HG03060 (cell line): ENCODE measurements at regions not wholly inside any gene's neighbourhood (a gene's known extent, or its start where the extent isn't known, plus 50 kb on each side); places are given as distances from the start of the nearest gene placed in this dataset.
"Not testable (repeated sequence)": the region's sequence is repeated elsewhere in the genome, so short reads cannot be mapped to it uniquely, and the experiment has no call there.

Experiments
- ATAC-seq: cut with Tn5 transposase; IDR thresholded peaks from one replicate; pipeline ENCODE4 v1.9.1; 2021; ENCODE audit warnings: low read depth, moderate number of reproducible peaks; ENCODE audit not compliant: unreplicated experiment

DNA sequence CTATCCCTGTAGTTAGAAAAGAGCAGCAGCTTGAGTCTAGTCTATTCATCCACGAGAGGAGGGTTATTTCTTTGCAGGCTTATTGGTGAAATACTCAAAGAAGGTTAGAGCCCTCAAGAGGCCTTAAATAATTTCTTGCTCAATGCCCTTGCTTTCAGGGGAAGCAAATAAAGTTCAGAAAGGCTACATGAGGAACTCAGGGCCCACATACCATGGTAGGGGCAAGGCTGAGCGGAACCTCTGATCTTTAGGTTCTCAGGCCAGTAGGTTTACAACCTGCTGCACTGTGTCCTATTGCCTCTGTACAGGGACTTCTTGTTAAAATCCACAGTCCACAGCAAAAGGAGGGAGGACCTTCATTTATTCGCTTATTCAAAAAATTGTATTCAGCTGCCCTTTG is 101.7 kb downstream of the ADAMTS15 start:
- no peak for ATAC-seq

DNA sequence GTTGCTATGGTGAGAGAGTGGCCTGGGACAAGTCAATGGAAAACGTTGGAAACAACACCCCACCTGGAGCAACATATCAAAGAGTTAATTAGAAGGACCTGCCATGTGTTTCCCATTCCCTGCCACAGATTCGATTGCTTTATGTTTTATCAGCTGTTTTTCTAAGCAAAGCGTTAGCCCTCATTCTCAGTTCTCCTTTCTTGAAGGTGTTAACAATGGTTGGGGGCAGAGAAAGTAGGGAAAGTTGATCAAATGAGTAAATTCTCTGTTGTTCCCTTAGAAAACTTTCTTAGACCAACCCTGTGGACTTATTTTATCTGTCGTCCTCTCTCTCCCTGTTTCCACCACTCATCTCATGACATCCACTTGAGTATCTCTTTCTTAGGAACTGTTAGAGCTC is 102.5 kb downstream of the ADAMTS15 start:
- no peak for ATAC-seq

DNA sequence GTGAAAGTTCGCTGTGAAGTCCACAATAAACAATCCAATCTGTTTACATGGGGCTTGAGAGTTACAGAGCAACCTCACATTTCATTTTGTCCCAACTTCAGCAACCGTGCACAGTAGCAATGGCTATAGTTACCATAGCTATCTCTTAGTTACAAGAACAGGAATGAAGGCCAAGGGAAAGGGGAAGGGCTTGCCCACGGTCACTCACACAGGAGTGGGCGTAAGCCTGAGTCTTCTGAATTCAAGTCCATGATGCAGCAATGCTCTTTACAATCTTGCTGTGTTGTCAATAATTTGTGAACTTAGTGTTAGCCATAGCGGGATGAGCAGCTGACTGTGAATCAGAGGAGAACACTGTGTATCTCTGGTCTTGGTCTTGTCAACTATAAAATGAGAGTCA is 102.9 kb downstream of the ADAMTS15 start:
- no peak for ATAC-seq

DNA sequence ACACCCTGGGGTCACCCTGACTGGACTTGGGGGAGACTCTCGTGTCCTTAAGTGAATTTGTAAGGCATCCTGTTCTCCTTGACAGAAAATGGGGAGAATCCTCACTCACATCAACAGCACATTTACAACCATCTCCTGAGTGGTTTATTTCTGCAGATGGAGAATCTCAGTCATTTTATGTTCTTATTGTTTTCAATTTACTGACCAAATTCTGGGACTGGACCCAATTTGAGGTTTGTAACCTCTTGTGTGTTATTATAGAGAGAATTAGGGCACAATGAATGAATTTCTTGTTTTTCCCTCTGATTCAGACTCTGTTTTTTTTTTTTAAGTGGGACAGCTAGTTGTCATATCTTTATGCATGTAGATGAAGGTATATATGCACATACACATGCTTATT is 104.9 kb downstream of the ADAMTS15 start:
- no peak for ATAC-seq

DNA sequence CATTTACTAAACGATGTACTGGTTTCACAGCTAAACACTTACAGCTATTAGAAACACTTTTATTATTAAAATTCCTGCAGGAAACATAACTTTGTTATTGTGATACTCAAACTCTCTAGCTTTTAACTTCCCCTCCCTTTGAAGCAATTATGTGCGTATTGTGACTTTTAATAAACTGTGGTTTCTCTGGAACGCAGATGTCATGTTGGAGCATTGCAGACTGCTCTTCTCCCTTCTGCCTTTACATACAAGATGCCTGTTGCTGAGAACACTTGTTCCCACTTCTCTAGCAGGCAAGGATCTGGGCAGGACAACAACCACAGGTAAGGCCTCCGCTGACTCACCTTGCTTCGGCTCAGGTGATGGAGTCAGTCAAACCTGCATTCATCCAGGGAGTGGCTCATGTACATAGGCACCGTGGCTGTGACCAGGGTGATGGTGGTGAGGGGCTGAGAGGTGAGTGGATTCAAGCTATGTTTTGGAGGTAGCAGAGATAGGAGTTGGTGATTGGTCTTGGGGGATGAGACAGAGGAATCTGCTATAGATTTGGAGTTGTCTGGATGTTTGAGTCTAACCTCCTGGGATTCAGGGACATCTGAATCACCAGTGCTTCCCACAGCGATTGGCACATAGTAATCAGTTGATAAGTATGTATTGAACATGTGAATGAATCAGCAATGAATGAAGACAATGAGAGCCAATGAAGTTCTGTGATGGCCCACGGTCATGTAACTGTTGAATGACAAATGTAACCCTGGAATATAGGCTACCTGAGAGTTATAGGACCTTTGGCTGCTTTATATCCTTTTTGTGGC is 106.0 kb downstream of the ADAMTS15 start:
- no peak for ATAC-seq

DNA sequence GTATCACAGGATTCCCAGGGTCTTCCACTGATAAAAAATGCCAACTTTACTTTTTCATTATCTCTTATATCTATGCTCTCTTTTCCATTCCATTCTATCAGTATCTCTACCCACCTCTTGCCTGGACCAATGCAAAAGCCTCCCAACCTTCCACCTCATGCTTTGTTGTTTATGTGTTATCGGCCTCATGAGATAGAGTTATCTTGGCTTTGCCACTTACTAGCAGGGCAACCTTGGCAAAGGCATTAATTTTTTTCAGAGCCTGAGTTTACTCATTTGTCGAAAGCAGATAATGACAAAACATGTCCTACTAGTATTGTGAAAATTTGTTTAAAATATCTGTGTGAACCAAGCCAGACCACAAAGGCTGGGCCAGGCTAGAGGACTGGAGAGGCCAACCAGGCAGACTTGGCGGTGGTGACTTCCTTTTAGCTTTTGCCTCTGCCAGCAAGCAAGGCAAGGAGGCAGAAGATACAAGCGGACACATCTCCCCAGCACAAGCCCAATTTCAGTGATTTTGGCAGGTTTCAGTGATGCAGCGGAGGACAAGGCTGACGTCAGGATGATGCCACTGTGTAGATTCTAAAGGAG is 106.9 kb downstream of the ADAMTS15 start:
- no peak for ATAC-seq

DNA sequence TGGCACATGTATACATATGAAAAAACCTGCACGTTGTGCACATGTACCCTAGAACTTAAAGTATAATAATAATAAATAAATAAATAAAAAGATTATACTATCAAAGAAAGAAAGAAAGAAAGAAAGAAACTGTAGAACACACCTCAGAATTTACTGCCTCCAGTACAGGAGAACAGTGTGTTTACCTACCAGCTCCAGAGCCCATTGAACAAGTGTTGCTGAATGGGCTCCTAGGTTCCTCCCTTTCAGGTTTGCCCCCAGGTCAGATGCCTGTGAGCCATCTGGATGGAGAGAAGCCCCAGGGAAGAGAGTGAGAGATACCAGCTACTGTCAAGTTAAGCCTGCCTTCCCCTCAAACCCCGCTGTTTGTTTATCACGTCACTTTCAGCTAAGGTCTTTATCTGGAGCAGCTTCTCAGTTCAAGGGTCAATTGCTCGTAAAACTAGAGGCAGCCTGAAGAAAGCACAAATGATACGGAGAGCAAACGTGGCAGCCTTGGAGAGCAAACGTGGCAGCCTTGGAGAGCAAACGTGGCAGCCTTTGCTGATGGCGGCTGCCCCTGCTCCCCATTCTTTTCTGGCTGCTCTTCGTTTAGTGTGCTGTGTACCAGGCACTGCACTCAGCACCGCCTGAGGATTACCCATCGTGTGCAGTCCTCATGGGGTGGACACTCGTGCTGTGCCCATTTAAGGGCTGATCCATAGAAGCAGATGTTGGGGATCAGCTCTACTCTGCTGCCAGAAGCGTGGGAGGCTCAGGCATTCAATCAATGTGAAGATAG is 111.7 kb downstream of the ADAMTS15 start:
- ATAC-seq = no peak

DNA sequence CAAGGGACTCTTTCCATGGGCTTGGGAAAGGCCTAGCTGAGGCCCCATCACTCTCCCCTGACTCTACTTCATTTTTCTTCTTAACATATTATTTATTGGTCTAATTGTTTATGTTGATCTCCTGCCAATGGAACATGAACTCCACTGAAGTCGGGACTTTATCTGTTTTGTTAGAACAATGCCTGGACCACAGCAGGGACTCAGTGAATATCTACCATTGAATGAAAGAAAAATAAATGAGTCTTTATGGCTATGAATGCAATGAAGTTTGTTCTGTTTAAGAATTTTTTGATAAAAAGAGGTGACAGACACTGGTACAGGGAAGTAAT is 112.3 kb downstream of the ADAMTS15 start:
- ATAC-seq = no peak

DNA sequence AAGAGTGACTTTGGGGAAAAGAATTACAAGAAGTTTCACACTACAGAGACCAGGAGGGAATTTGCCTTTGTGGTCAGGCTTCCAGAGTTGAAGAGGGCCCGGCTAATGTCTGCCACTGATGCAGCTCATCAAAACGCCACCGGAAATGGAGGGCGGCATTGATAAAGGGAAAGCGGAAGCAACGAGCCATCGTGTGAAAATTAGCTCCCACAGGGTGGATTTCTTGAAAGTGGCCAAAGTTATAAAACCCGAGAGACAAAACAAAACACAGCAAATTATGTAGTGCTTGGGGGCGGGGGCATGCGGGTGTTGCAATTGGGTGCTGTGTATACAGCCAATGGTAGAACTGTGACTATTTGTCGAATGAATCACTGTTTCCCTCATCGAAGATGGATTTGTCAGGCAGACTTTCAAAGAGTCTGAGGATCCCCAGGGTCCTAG is 113.0 kb downstream of the ADAMTS15 start:
- no peak for ATAC-seq

DNA sequence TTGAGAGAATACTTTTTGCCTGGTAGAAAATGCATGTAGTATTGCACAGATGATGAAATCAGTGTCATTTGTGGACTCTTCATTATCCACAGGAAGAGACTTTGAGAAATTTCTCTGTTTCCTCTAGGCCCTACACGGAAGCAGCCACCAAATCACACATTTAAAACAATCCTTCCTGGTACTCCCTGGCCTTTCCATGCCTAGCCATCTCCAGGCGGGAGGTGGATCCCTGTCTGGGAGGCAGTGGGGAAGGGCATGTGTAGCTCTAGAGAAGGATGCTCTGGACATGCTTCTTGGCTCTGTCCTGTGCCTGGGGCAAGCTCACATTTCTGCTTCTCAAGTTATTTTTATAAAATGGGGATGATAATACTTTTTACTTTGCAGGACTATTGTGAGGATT is 114.1 kb downstream of the ADAMTS15 start:
- ATAC-seq = no peak

DNA sequence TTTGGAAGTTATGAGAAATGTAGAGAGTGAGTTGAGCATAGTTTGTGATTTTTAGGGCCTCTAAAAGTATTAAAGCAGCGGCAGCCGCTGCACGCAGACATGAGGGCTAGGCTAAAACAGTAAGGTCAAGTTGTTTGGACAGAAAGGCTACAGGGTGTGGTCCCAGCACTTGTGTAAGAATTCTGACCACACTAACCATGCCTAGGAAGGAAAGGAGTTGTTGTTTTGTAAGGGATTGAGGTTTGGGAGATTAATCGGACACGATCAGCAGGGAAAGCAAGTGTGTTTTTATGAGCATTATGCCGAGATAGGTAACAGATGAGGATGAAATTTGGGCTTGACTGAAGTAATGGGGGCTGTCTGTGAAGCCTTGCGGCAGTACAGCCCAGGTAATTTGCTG is 117.9 kb downstream of the ADAMTS15 start:
- ATAC-seq = not testable (repeated sequence)

DNA sequence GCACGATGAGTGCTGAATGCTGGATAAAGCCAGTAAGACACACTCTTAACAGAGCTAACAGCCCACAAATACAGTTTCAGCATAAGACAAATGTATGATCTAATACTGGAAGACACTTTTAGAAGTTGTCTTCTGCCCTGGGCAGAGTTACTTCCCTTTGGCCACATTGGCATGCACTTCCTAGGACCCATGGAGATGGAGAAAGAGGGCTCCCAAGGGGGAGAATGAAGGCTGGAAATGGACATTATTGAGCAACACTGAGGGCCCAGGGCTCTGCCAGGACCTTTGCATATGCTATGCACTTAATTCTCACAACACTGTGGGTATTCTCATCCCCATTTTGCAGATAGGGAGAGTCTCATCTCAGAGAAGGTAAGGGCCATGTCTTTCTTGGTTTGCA is 123.1 kb downstream of the ADAMTS15 start:
- no peak for ATAC-seq

DNA sequence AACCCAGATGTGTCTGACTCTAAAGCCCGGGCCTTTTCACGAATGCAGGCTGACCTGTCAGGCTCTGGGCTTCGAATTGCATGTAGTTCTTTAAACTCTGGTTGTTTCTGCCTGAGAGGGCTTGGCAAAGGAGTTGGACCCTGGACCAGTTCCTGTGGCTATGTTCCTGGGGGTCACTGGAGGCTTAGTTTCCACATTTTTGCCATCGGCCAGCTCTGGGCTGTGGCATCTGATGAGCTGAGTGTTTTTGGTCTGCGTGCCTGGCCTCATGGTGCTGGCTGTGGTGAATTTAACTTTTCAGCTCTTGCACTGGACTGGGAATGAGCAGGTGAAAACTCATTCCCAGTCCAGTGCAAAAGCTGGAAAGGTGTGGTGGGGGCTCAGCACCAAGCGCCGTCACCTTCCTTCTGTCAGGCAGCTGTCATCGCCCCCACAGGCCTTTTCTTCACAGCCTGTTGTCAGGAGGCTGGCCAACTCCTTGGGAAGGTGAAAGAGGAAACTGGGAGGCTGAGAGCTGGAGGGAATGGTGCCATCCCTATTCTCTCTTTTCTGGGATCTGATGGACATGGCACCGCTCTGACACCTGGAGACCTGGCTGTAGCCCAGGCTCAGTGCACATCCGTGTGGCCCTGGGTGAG is 123.6 kb downstream of the ADAMTS15 start:
- ATAC-seq = no peak

DNA sequence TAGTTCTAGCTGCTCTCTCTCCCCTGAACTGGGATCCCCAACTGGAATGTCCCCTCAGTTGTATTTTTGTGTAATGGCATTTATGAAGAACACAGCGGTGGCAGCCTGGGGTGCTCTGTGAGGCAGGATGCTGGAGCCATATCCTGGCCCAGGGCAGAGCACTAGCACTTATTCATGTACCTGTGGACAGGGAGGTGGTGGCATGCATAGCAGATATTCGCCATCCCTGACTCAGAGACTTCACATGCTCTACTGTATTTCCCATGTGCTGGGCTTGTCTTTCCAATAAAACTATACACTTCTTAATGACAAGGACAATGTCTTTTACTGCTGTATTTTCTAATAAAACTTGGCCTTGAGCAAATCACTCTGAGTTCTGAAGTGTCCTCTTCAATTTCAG is 125.3 kb downstream of the ADAMTS15 start:
- no peak for ATAC-seq

DNA sequence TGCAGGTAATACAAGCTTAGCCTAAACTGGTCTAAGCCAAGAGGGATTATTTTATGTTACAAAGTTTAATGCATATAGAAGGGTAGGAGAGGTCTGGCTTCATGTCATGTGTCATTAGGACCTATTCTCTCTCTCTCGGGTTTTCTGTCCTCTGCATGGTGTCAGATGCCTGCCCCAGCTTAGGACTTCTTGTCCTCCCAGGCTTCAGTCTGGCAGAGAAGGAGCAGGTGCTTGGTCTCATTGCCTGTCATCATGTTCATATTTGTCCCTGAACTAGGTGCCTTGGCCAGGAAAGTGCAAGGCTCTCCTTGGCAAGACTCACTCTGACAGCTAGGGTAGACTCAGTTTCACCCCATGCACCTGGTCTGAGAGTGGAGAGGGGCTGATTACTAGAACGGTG is 126.3 kb downstream of the ADAMTS15 start:
- ATAC-seq = no peak

DNA sequence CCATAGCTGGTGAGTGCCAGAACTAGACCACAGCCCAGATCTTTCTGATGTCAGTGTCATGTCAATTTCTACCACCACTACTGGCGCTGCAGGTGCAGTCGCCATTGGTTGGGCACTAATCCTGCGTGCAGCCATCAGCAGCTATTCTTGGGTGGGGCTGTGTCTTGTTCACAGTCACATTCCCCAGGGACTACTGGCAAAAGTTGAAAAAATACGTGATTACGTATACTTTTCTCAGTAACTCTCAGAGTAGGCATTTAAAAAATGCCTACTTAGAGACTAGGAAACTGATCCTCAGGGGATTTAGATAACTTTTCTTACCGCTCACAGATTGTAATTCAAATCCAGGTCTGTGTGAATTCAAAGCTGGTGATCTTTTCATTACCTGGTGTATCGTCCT is 127.7 kb downstream of the ADAMTS15 start:
- ATAC-seq = no peak

DNA sequence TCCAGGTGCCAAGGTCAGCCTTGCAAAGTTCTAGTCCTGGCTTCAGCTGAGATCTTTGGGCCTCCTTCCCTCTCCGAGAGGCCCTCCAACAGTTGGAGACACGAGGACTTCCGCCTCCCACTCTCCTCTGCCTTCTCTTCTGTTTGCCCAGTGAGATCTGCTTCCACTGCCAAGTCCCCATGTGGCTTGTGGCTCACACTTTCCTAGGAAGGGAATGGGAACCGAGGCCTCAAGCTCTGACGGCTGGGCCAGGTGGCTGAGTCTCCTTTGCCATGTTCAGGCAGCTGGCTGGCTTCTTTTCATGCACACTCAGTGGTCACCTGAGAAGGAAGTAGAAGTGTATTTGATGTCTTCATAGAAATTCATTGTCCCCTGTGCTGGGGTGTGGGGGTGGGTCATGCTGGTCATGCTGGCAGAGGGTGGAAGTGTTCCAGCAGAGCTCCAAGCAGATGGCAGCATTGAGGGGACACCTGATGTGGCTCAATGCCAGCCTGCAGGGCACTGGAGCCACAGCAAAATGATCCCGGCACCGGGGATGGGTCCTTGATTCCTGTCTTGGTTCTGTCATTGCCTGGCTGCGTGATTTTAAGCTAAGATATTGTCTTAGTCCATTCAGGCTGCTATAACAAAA is 130.4 kb downstream of the ADAMTS15 start:
- no peak for ATAC-seq

DNA sequence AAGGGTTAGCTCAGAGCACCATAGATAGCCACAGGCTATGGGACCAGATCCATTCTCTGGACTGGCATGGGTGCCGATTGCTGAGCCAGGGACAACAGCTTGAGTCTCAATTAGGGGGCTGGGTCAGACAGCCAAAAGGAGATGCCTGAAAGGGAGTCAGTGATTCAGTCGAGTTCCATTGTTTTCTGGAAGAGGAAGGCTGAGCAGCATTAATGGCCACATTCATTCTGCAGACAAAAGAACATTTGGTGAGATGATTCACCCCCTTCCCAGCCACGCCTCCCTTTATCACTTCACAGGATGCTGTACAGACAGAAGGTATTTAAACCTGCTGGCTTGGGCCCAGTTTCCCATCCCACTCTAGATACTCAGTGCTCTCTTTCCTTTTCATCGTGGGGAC is 131.9 kb downstream of the ADAMTS15 start:
- ATAC-seq = no peak

DNA sequence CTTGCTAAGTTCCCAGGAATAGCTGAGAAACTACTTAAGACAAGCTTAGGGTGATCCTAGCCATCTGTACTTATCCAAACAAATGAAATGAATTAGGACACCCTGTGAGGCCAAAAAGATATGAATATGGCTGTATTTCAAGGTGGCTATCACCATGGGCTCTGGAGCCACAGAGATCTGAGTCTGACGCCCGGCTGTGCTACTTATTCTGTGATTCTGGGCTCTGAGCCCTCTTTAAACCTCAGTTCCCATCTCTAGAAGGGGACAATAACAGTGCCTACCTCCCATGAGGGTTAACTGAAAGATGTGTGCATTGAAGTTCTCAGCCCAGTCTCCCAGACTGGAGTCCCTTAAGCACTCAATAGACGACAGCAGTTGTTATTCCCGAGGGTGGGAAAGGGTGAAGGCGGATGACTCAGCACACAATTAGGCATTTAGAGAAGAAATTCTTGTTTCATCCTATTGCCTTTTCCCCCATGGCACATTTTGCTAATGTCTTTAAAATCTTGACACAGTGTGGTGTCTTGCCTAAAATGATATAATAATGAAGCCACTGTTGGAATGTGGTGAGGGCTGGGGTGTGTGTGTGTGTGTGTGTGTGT is 132.5 kb downstream of the ADAMTS15 start:
- ATAC-seq = no peak

DNA sequence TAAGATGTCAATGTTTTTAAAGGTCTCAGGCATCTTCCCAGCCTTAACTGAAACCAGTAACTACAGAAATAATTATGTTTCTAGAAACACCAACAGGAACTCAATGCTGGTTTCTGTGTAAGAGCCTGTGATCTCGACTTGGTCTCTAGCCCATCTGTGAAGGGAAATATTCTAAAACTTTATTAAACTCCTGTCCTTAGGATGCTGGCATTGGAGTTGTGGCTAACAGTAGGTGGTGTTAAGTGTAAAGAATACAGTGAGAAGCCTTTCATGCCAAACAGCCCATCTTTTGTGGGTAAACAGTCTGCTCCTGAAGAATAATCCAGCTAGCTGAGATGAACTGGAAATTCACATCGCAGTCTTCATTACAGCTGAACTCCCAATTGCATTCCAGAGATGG is 133.2 kb downstream of the ADAMTS15 start:
- no peak for ATAC-seq
